ENCODE measurements at regions not wholly inside any gene's neighbourhood (a gene's known extent, or its start where the extent isn't known, plus 50 kb on each side); places are given as distances from the start of the nearest gene placed in this dataset.

DNA sequence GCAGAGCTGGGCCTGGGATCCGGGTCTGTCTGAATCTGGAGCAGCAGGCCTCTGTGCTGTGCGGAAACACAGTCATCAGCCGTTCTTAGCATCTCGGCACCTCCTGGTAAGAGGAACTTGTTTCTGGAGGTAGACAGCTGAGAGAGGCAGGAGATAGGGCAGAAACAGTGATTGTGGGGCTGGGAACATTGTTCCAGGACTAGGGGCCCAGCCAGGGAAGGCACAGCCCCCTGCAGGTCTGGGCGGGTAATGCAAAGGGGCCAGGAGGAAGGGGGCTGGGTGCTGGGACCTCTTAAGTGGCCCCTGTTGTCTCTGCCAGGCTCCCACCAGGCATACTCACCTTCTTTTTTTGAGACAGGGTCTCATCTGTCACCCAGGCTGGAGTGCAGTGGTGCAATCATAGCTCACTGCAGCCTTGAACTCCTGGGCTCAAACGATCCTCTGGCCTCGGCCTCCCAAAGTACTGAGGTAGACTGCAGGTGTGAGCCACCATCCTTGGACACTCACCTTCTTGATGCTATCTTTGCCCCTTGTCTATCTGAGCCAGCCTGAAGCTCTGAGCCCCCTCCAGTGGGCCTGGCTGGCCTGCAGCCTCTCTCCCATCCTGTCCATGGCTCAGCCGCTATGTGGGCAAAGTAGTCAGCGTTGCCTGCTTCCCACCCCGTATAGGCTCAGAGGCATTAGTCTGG lies 134.3 kb upstream of the ZBTB40 start:
- DNase-seq (ENCODE audit: low read depth): no peak

DNA sequence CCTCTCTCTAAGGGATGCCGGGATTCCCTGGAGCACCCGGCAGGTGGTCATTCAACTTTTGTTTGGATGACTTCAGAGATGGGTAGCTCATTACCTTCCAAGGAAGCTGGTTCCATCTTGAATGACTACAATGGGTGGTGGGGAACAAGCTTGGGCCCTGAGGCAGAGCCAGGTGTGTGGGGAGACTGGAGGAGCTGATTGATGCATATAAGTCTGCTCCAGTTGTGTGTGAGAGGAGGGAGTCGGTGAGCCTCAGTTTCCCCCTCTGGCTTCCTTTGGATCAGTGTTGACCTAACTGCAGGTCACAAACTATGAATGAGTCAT lies 133.8 kb upstream of the ZBTB40 start:
- DNase-seq (ENCODE audit: low read depth): no peak

- no peak for DNase-seq (ENCODE audit: low read depth)
These were observed 133.2 kb upstream of the ZBTB40 start for GRCh38 chr1:22318279-22318981.

DNA sequence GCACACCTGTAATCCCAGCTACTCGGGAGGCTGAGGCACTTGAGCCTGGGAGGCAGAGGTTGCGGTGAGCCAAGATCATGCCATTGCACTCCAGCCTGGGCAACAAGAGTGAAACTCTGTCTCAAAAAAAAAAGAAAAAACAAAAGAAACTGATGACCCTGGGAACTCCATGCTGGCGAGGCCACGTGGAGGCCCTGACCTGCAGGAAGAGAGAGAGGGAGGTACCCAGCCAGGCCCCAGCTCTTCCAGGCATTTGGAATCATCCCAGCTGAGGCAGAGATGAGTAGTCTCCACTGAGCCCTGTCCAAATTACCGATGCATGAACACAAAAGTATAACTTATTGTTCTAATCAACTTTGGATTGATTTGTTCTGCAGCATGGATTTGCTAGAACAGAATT lies 132.0 kb upstream of the ZBTB40 start:
- no peak for DNase-seq (ENCODE audit: low read depth)

- no peak for DNase-seq (ENCODE audit: low read depth)
These were observed 130.9 kb upstream of the ZBTB40 start for GRCh38 chr1:22320587-22321344.

- DNase-seq (ENCODE audit: low read depth): no peak
These were observed 129.7 kb upstream of the ZBTB40 start for GRCh38 chr1:22321917-22322316.

DNA sequence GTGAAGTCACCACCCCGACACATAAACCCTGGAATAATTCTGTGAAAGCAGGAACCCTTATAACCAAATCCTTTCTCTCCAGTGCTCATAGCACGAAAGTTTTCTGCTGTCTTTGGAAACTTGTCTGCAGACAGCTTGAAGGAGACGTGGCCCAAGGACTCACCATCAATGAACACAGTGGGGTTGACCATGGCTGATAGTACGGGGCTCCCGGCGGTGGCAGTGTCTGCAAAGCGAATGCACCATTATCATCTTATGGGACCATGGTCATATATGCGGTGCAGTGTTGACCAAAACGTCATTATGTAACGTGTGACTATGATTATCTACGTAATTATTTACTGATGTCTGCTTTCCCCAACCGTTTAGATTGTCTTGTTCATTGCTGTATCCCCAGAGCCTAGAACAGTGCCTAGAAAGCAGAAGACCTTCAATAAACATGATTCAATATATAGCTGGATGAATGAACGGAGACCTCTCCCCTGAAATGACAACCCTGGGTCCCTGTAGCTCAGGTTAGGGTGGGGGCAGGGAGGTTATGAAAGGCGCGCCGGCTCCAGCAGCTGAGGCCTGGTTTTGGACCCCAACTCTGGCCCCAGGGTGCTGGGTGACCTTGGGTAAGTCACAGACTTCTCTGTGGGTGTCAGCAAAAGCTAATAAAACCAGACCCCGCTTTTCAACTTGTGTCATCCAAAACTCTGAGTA lies 128.4 kb upstream of the ZBTB40 start:
- no peak for DNase-seq (ENCODE audit: low read depth)

- DNase-seq (ENCODE audit: low read depth): no peak
These were observed 127.7 kb upstream of the ZBTB40 start for GRCh38 chr1:22323846-22324504.

- no peak for DNase-seq (ENCODE audit: low read depth)
These were observed 125.9 kb upstream of the ZBTB40 start for GRCh38 chr1:22325531-22326371.

DNA sequence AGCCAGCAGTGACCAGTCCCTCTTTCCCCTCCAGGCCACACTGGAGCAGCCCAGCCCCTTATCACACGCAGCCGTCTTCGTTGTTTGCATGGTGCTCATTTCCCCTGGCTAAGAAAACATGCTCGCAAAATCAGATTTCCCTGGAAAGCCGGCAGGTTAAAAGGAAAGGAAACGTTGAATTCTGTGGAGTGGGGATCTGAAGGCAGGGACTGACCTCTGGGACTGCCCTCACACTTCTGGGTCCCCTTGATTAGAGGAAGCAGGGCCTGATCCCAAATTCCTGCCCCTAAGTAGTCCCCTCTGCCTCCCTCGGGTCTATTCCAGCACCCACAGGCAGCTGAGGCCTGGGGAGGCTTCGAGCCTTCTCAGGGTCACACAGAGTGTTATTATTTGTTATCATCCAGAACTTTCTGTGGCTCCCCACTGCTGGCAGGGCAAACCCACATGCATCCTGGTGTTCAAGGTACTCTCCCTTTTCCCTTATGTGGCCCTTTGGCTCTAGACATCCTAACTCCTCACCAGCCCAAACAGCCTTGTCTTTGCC lies 125.2 kb upstream of the ZBTB40 start:
- no peak for DNase-seq (ENCODE audit: low read depth)

- DNase-seq (ENCODE audit: low read depth): no peak
These were observed 124.7 kb upstream of the ZBTB40 start for GRCh38 chr1:22326931-22327330.

DNA sequence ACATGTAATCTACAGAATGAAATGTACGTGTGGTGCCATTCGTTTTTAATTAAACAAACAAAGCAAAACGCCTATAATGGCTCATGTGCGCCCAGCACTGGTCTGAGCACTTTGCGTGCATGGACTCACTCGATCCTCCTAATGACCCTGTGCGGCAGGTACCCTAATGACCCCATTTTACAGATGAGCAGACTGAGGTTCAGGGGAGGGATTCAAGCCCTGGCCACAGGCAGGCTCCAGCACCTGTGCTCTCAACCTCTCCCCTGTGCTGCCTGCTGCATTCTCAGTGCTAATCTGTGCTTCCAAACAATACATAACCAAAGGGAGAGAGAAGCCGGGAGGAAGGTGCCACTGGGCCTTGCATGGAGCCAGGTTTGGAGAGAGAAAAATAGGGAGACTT lies 124.2 kb upstream of the ZBTB40 start:
- DNase-seq (ENCODE audit: low read depth): no peak

- DNase-seq (ENCODE audit: low read depth): no peak
These were observed 123.1 kb upstream of the ZBTB40 start for GRCh38 chr1:22328331-22329147.

GRCh38 chr1:22329148-22329515 lies 122.5 kb upstream of the ZBTB40 start:
- no peak for DNase-seq (ENCODE audit: low read depth)

- DNase-seq (ENCODE audit: low read depth): no peak
These were observed 121.4 kb upstream of the ZBTB40 start for GRCh38 chr1:22330092-22330759.

- DNase-seq (ENCODE audit: low read depth): no peak
These were observed 120.9 kb upstream of the ZBTB40 start for GRCh38 chr1:22330760-22331119.

GRCh38 chr1:22331618-22332423 lies 119.8 kb upstream of the ZBTB40 start:
- no peak for DNase-seq (ENCODE audit: low read depth)

DNA sequence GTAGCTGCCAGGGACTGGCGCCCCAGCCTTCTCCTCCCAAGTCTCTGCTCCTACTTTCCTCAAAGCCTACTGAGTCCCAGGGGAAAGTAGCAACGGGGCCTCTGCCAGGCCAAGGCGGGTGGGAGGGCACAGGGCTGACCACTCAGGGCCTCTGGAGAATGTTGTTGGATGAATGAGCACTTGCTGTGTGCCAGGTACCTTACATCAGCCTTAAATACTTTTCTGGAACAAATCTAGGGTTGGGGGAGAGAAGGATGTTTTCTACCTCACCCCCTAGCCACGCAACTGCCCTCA lies 119.3 kb upstream of the ZBTB40 start:
- DNase-seq (ENCODE audit: low read depth): no peak

Data from stimulated activated CD8-positive, alpha-beta memory T cell treated with anti-CD3 and anti-CD28 coated beads, Interleukin-4, amount 100 ng/mL, for 24 hours (primary cell).